ENCODE measurements at regions not wholly inside any gene's neighbourhood (a gene's known extent, or its start where the extent isn't known, plus 50 kb on each side); places are given as distances from the start of the nearest gene placed in this dataset.
A peak's percentile ranks its signal among the peaks of the same experiment; 100 is the strongest.

DNA sequence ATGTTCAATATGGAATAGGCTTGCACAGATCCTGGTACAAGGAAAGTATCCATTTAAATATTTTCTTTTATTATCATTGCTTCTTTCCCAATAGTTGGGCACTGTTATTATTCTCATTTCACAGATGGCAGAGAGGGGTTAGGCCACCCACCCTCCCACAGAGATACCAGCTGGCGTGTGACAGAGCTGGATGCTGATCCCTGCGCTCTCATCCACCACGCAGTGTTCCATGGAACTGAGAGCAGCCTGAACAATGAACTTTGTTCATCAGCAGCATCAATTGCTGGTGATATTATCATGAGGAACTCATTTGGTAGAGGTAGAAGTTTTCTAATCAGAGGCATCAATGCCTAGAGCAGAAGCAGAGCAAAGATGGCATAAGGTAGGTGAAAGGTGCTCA, 227.9 kb downstream of the ESM1 start:
- Histone ChIP-seq H3K27ac (ENCODE audit: low read length) (no peak overlapping the region), H3K4me1 (ENCODE audit: control insufficient read depth, insufficient read depth, low read length) (peaks cover 25% of the 10 kb centered on the region), H3K36me3 (ENCODE audit: control insufficient read depth, insufficient read depth, low read length) (no peaks in the 10 kb centered on the region), H3K9me3 (ENCODE audit: control insufficient read depth, insufficient read depth, low read length) (no peaks in the 10 kb centered on the region), H3K4me3 (ENCODE audit: low read length) (no peak overlapping the region), H3K27me3 (ENCODE audit: control insufficient read depth, insufficient read depth, low read length) (no peaks in the 10 kb centered on the region)
- intact Hi-C loops (cut with micrococcal nuclease) = no loop called here
- ATAC-seq (no peak), DNase-seq (no peak)
- TF ChIP-seq, protein P1, sequence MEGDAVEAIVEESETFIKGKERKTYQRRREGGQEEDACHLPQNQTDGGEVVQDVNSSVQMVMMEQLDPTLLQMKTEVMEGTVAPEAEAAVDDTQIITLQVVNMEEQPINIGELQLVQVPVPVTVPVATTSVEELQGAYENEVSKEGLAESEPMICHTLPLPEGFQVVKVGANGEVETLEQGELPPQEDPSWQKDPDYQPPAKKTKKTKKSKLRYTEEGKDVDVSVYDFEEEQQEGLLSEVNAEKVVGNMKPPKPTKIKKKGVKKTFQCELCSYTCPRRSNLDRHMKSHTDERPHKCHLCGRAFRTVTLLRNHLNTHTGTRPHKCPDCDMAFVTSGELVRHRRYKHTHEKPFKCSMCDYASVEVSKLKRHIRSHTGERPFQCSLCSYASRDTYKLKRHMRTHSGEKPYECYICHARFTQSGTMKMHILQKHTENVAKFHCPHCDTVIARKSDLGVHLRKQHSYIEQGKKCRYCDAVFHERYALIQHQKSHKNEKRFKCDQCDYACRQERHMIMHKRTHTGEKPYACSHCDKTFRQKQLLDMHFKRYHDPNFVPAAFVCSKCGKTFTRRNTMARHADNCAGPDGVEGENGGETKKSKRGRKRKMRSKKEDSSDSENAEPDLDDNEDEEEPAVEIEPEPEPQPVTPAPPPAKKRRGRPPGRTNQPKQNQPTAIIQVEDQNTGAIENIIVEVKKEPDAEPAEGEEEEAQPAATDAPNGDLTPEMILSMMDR (IDR thresholded peaks at IDR 0.05) = no peak
- Mint-ChIP-seq H3K27me3 (ENCODE audit: low read depth in 2 of 2) (peaks cover 0 to under 1% of the 10 kb centered on the region in 2 donors), H3K4me1 (peaks cover 32 to 37% of the 10 kb centered on the region in 2 donors), H3K9me3 (no peaks in the 10 kb centered on the region), H3K27ac (no peak overlapping the region), H3K4me3 (no peak overlapping the region), H3K36me3 (no peaks in the 10 kb centered on the region)
- 98% methylated on average over 3 of the region's 3 CpGs for WGBS (ENCODE audit: insufficient coverage)

DNA sequence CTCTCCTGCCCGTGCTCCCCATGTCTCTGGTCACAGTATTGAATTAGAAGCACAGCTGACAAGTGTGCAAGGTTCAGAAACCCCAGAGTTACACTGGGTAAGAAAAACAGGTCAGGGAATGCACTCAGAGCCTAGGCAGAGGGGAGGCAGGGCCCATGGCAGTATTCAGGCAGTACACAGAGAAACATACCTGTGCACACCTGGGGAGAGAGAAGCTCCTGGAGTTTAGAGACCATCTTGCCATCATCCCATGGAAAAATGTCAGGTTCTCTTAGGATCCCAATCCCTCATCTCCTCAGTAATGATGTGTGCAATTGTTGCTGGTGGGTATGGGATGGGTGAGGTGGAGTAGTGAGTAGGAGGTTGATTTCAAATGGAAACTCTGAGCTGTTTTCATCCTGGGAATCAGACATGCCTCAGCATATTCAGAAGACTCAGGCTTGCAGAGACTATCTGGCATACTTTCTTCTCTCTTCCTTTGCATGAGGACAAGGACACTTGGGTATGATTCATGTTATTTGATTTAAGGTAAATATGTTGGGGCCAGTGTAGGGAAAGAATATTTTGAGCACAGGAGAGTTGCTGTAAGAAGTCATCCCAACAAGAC, 228.5 kb downstream of the ESM1 start:
- WGBS (ENCODE audit: insufficient coverage) = 100% methylated on average over 1 of the region's 1 CpG
- peak overlapping the region in 1 of 2 donors; percentile 37 for H3K27ac Mint-ChIP-seq
- Histone ChIP-seq H3K4me3 (ENCODE audit: low read length) (no peak overlapping the region), H3K27me3 (ENCODE audit: control insufficient read depth, insufficient read depth, low read length) (no peaks in the 10 kb centered on the region), H3K9me3 (ENCODE audit: control insufficient read depth, insufficient read depth, low read length) (no peaks in the 10 kb centered on the region), H3K36me3 (ENCODE audit: control insufficient read depth, insufficient read depth, low read length) (no peaks in the 10 kb centered on the region), H3K27ac (ENCODE audit: low read length) (no peak overlapping the region), H3K4me1 (ENCODE audit: control insufficient read depth, insufficient read depth, low read length) (peaks cover 27% of the 10 kb centered on the region)
- no peak for DNase-seq
- no peaks in the 10 kb centered on the region for H3K27me3 Mint-ChIP-seq (ENCODE audit: low read depth in 2 of 2)
- peaks cover 32 to 37% of the 10 kb centered on the region in 2 donors for H3K4me1 Mint-ChIP-seq
- H3K9me3 Mint-ChIP-seq = no peaks in the 10 kb centered on the region
- TF ChIP-seq, protein P1 (IDR thresholded peaks at IDR 0.05) = no peak
- intact Hi-C loops (cut with micrococcal nuclease) = no loop called here
- no peaks in the 10 kb centered on the region for H3K36me3 Mint-ChIP-seq
- H3K4me3 Mint-ChIP-seq = no peak overlapping the region
- ATAC-seq = no peak

DNA sequence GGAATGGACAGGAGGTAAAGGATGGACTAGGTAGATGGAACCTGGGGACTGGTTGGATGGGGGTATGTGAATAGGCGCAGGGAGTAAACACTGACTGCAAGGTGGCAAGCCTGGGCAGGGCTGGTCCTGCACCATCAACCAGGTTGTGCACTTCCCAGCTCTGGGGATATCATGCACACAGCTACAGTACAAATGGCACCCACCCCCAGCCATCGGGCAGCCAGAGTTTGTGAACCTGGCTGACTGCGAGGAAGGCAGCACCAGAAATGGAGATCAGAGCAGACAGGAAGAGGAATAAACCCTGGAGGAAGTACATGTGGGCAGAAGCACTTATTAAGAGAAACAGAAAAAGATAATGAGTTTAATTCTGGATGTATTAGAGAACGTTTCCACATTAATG, 229.1 kb downstream of the ESM1 start:
- Mint-ChIP-seq H3K27ac (peak overlapping the region in 1 of 2 donors; percentile 37), H3K36me3 (no peaks in the 10 kb centered on the region), H3K9me3 (no peaks in the 10 kb centered on the region), H3K27me3 (ENCODE audit: low read depth in 2 of 2) (no peaks in the 10 kb centered on the region), H3K4me1 (peaks cover 34 to 36% of the 10 kb centered on the region in 2 donors), H3K4me3 (no peak overlapping the region)
- Histone ChIP-seq H3K27ac (ENCODE audit: low read length) (no peak overlapping the region), H3K27me3 (ENCODE audit: control insufficient read depth, insufficient read depth, low read length) (no peaks in the 10 kb centered on the region), H3K4me3 (ENCODE audit: low read length) (no peak overlapping the region), H3K4me1 (ENCODE audit: control insufficient read depth, insufficient read depth, low read length) (peaks cover 27% of the 10 kb centered on the region), H3K9me3 (ENCODE audit: control insufficient read depth, insufficient read depth, low read length) (peaks cover 3% of the 10 kb centered on the region), H3K36me3 (ENCODE audit: control insufficient read depth, insufficient read depth, low read length) (no peaks in the 10 kb centered on the region)
- DNase-seq (peak in 1 of 2 donors; percentile 24), ATAC-seq (no peak)
- 31% methylated on average over 4 of the region's 4 CpGs for WGBS (ENCODE audit: insufficient coverage)
- intact Hi-C loops (cut with micrococcal nuclease) = no loop called here
- TF ChIP-seq, protein P1 (IDR thresholded peaks at IDR 0.05) = no peak

DNA sequence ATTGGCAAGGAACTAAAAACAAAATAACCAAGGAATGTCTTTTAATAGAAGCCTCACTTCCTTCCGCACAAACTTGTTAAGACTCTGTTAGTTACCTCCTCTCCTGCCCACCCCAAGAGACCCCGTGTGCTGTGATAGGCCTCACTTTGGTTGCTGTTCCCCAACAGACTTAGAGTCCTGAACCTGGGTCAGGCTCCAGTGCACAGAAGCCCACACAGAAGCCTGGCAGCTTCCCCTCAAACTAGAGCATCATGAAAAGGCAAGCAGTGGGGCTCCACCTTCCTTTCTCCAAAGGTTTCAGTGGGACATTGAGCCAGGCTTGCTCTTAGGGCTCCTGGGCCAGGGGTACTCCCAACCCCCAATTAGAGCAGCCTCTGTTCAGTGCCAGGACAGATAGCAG, 230.5 kb downstream of the ESM1 start:
- H3K9me3 Mint-ChIP-seq = no peaks in the 10 kb centered on the region
- no peaks in the 10 kb centered on the region for H3K27me3 ChIP-seq (ENCODE audit: control insufficient read depth, insufficient read depth, low read length)
- 55% methylated on average over 2 of the region's 2 CpGs for WGBS (ENCODE audit: insufficient coverage)
- H3K4me3 Mint-ChIP-seq = no peak overlapping the region
- no peak overlapping the region for H3K27ac ChIP-seq (ENCODE audit: low read length)
- ATAC-seq = no peak
- no peaks in the 10 kb centered on the region for H3K27me3 Mint-ChIP-seq (ENCODE audit: low read depth in 2 of 2)
- peaks cover 4% of the 10 kb centered on the region for H3K9me3 ChIP-seq (ENCODE audit: control insufficient read depth, insufficient read depth, low read length)
- TF ChIP-seq, protein P1 (IDR thresholded peaks at IDR 0.05) = no peak
- no peaks in the 10 kb centered on the region for H3K36me3 ChIP-seq (ENCODE audit: control insufficient read depth, insufficient read depth, low read length)
- DNase-seq = no peak
- peaks cover 23 to 25% of the 10 kb centered on the region in 2 donors for H3K4me1 Mint-ChIP-seq
- peaks cover 25% of the 10 kb centered on the region for H3K4me1 ChIP-seq (ENCODE audit: control insufficient read depth, insufficient read depth, low read length)
- no peak overlapping the region for H3K27ac Mint-ChIP-seq
- intact Hi-C loops (cut with micrococcal nuclease) = no loop called here
- no peak overlapping the region for H3K4me3 ChIP-seq (ENCODE audit: low read length)
- no peaks in the 10 kb centered on the region for H3K36me3 Mint-ChIP-seq
